NCI-H1048 (cell line): ENCODE measurements at regions not wholly inside any gene's neighbourhood (a gene's known extent, or its start where the extent isn't known, plus 50 kb on each side); places are given as distances from the start of the nearest gene placed in this dataset.

Experiments used
- DNase-seq: peaks from one replicate; lab custom pipeline; 2025; lab: John Stamatoyannopoulos, UW

- DNase-seq = no peak
Measured at GRCh38 chr6:134708079-134708478, 241.8 kb downstream of the ALDH8A1 start.

- no peak for DNase-seq
Measured at GRCh38 chr6:134707342-134708031, 242.4 kb downstream of the ALDH8A1 start.

GRCh38 chr6:134706806-134707205 is 243.1 kb downstream of the ALDH8A1 start:
- DNase-seq = no peak

GRCh38 chr6:134706153-134706552 is 243.7 kb downstream of the ALDH8A1 start:
- DNase-seq = no peak

- DNase-seq = no peak
Measured at GRCh38 chr6:134703206-134703605, 246.7 kb downstream of the ALDH8A1 start.

- no peak for DNase-seq
Measured at GRCh38 chr6:134702279-134702678, 247.6 kb downstream of the ALDH8A1 start.

- DNase-seq = no peak
Measured at GRCh38 chr6:134701301-134701700, 248.6 kb downstream of the ALDH8A1 start.

- no peak for DNase-seq
Measured at GRCh38 chr6:134698228-134698627, 251.7 kb downstream of the ALDH8A1 start.

GRCh38 chr6:134692008-134692407 is 257.9 kb downstream of the ALDH8A1 start:
- DNase-seq = no peak

- no peak for DNase-seq
Measured at GRCh38 chr6:134691180-134691579, 258.7 kb downstream of the ALDH8A1 start.

- DNase-seq = no peak
Measured at GRCh38 chr6:134690048-134690447, 259.9 kb downstream of the ALDH8A1 start.

GRCh38 chr6:134689641-134690040 is 260.3 kb downstream of the ALDH8A1 start:
- DNase-seq = no peak

GRCh38 chr6:134689177-134689576 is 260.7 kb downstream of the ALDH8A1 start:
- no peak for DNase-seq

- no peak for DNase-seq
Measured at GRCh38 chr6:134686071-134686470, 263.8 kb downstream of the ALDH8A1 start.

GRCh38 chr6:134684423-134684795 is 265.5 kb downstream of the ALDH8A1 start:
- no peak for DNase-seq

- no peak for DNase-seq
Measured at GRCh38 chr6:134683783-134684422, 266.0 kb downstream of the ALDH8A1 start.

- DNase-seq = no peak
Measured at GRCh38 chr6:134680433-134680832, 269.5 kb downstream of the ALDH8A1 start.

GRCh38 chr6:134680021-134680420 is 269.9 kb downstream of the ALDH8A1 start:
- no peak for DNase-seq

- no peak for DNase-seq
Measured at GRCh38 chr6:134678436-134678889, 271.4 kb downstream of the ALDH8A1 start.

- no peak for DNase-seq
Measured at GRCh38 chr6:134676307-134677281, 273.3 kb downstream of the ALDH8A1 start.

- no peak for DNase-seq
Measured at GRCh38 chr6:134675110-134676054, 274.5 kb downstream of the ALDH8A1 start.
